ENCODE measurements at regions not wholly inside any gene's neighbourhood (a gene's known extent, or its start where the extent isn't known, plus 50 kb on each side); places are given as distances from the start of the nearest gene placed in this dataset.

GRCh38 chr6:15132167-15132566 lies 113.7 kb upstream of the JARID2 start:
- no peak for TF ChIP-seq CTCF (conservative IDR thresholded peaks at IDR 0.05; ENCODE audit: low read length)
- no peak for TF ChIP-seq EZH2phosphoT487 (IDR thresholded peaks at IDR 0.05; ENCODE audit: borderline replicate concordance, low read depth, low read length)
